Islet of Langerhans (tissue), 1 donor: ENCODE measurements at regions not wholly inside any gene's neighbourhood (a gene's known extent, or its start where the extent isn't known, plus 50 kb on each side); places are given as distances from the start of the nearest gene placed in this dataset.
"Not testable (repeated sequence)": the region's sequence is repeated elsewhere in the genome, so short reads cannot be mapped to it uniquely, and the experiment has no call there.

Experiments used
- FAIRE-seq: peaks from one replicate; lab custom pipeline; 2011; peaks lifted over from hg19 to GRCh38; lab: Jason Lieb, UNC

GRCh38 chr12:28988325-28988704 lies 160.8 kb upstream of the FAR2 start:
- no peak for FAIRE-seq

- FAIRE-seq, result no peak
These were observed 157.5 kb upstream of the FAR2 start for GRCh38 chr12:28991626-28992025.

DNA sequence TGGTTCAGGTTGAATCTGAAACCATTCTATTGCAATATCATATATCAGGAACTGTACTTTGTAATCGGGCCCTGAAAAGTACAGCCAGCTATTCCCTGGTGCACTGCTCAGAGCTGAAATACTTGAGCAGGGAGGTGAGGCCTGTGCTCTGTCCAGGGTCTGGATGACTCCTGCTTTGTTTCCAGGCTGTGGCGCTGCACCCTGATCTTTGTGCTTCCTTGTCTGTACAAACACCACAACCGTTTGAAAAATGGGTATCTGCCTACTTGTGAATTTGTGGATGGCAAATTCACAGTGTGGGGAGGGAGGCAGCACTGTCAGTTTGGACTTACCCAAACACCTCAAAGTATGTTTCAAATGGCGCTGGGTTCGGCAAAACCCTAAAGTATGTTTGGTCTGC lies 155.4 kb upstream of the FAR2 start:
- FAIRE-seq, result no peak

- no peak for FAIRE-seq
These were observed 154.8 kb upstream of the FAR2 start for GRCh38 chr12:28994179-28994715.

DNA sequence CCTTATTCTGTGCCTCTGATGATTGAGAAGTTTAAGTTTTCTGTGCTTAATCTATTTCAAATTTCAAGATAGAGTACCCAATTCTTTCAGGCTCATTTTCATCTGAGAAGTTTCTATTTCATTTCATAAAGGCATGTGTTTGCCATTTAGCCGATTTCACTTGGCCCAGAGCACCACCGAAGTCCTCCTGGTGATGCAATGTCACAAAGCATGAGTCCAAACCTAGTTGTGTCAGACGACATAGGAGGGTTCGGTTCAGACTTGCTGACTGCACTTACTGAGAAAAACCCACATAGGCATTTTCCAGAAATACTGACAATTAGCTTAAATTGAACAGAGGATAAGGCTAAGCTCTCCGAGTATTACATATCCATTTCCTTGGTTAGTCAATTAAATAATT lies 152.4 kb upstream of the FAR2 start:
- FAIRE-seq, result no peak

DNA sequence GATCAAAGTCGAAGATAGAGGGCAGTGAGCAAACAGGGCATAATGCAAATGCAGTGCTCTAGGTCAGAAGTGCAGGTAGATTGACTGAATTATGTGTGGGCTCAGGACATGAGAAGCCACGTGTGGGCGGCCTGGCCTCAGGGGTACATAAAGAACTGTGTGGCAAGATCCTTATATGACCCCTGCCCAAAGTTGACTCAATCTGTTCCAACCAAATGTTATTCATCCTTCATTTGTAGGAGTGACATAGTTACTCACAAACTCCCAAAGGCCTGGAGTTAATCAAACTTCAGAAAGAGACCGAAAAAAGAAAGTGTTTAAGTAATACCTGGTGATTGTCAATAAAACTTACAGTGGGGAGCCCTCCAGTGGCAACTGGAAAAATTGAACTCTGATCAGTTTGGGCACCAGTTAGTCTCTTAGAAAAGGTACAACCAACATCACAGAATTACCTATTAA lies 150.4 kb upstream of the FAR2 start:
- no peak for FAIRE-seq

GRCh38 chr12:29004066-29004935 lies 144.8 kb upstream of the FAR2 start:
- FAIRE-seq, result no peak

- no peak for FAIRE-seq
These were observed 144.2 kb upstream of the FAR2 start for GRCh38 chr12:29004936-29005304.

DNA sequence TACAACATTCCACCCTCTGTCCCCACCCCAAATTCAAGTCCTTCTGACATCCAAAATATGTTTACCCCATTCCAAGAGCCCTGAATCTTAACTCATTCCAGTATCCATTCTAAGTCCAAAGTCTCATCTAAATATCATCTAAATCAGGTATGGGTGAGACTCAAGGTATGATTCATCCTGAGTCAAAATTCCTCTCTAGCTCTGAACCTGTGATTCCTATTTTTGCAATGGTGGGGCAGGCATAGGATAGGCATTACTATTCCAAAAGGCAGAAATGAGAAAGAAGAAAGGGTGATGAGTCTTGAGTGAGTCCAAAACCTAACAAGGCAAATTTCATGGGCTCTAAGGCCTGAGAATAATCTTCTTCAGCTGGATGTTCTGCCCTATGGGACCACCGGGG lies 140.3 kb upstream of the FAR2 start:
- no peak for FAIRE-seq

GRCh38 chr12:29012673-29013072 lies 136.4 kb upstream of the FAR2 start:
- FAIRE-seq, result no peak

GRCh38 chr12:29017532-29017931 lies 131.5 kb upstream of the FAR2 start:
- not testable (repeated sequence) for FAIRE-seq

GRCh38 chr12:29023436-29024076 lies 125.5 kb upstream of the FAR2 start:
- FAIRE-seq, result no peak

GRCh38 chr12:29024117-29024516 lies 125.0 kb upstream of the FAR2 start:
- no peak for FAIRE-seq

- FAIRE-seq, result no peak
These were observed 123.1 kb upstream of the FAR2 start for GRCh38 chr12:29025937-29026336.

- no peak for FAIRE-seq
These were observed 122.7 kb upstream of the FAR2 start for GRCh38 chr12:29026419-29026818.

GRCh38 chr12:29029484-29029883 lies 119.6 kb upstream of the FAR2 start:
- FAIRE-seq, result not testable (repeated sequence)

GRCh38 chr12:29030006-29030405 lies 119.1 kb upstream of the FAR2 start:
- no peak for FAIRE-seq

DNA sequence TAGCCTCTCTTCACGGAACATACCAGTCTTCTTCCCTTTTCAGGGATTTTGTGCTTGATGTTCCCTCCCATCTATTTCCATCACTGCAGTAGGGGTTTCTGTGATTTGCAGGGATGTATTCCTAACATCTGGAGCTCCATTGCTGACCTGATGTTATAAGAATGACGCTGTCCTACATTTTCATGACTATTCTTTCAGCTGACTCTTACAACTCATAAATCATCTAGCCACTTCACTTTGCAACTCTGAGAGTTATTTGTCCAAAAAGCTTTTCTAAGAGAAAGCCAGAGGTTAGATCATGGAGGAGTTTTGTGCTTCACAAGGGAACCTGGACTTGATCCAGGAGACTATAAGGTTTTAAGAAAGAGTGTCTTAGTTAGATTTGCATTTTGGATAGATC lies 116.6 kb upstream of the FAR2 start:
- no peak for FAIRE-seq

DNA sequence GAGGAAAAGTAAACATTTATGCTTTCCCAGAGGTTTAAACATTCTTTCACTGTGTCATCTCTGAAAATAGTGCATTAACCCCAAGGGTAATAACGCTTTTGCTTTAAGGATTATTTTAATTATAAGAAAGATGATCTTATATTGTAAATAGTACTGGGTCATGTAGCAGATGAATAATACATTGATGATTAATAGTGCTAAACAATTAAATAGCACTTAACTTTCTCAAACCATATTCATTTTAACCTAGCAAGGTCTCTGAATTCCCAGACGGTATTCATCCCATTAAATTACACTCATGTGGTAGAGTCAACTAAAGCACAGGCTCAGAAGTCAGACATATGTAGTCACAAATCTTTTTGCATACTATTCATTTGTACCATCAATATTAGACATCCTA lies 115.6 kb upstream of the FAR2 start:
- no peak for FAIRE-seq

DNA sequence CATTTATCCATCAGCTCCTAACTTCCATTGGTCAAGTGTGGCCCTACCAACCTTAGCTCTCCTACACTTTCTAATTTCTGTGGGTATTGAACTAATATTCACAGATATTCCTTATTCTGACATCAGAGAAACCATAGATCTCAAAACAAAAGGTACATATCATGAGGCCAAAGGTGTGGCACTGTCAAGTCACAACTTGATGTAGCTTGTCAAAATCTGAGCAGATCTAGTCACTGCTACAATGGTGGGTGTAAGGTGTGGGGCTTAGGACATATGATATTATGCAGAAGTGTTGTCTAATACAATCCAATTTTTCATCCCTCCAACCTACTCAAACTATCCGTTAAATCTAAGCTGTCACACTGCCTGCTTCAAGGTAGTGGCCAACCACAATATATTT lies 114.0 kb upstream of the FAR2 start:
- no peak for FAIRE-seq

DNA sequence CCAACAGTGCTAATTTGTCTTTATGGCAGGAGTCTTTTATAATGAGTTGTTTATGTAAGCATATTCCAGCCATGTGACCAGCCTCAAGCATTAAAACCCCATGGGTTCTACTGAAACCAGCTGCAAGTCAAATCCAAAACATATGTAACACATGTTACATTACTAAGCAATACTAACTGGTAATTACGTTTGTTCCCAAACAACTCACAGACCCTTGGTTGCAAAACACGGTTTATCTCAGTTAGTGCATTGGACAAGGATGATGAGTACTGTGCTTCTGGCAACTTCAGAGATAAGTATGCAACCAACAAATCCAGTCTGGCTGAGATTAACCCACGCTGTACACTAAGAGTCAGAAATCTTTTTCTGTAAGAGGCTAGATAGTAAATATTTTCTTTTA lies 110.1 kb upstream of the FAR2 start:
- no peak for FAIRE-seq

GRCh38 chr12:29041621-29042020 lies 107.5 kb upstream of the FAR2 start:
- no peak for FAIRE-seq

- FAIRE-seq, result no peak
These were observed 106.0 kb upstream of the FAR2 start for GRCh38 chr12:29043069-29043468.

- FAIRE-seq, result no peak
These were observed 104.3 kb upstream of the FAR2 start for GRCh38 chr12:29044799-29045198.
